T47D (cell line): ENCODE measurements at regions not wholly inside any gene's neighbourhood (a gene's known extent, or its start where the extent isn't known, plus 50 kb on each side); places are given as distances from the start of the nearest gene placed in this dataset.

Experiments
- DNase-seq, 2 experiments: peaks; one replicate each; pipeline versions ENCODE4 v3.0.0 to v3.0.0-alpha.2; 2011 to 2012; ENCODE audit warnings: low read depth in 1 of 2, low spot score in 1 of 2
- JUND ChIP-seq: IDR thresholded peaks from 2 replicates; pipeline ENCODE4 v1.6.1; 2012; ENCODE audit warnings: low read depth
- in situ Hi-C: cut with HindIII; loops from 2 replicates; pipeline ENCODE4 v1.10.0; 2016; ENCODE audit warnings: low sequenced_read_pairs, low pct_unique_long_range_greater_than_20kb

DNA sequence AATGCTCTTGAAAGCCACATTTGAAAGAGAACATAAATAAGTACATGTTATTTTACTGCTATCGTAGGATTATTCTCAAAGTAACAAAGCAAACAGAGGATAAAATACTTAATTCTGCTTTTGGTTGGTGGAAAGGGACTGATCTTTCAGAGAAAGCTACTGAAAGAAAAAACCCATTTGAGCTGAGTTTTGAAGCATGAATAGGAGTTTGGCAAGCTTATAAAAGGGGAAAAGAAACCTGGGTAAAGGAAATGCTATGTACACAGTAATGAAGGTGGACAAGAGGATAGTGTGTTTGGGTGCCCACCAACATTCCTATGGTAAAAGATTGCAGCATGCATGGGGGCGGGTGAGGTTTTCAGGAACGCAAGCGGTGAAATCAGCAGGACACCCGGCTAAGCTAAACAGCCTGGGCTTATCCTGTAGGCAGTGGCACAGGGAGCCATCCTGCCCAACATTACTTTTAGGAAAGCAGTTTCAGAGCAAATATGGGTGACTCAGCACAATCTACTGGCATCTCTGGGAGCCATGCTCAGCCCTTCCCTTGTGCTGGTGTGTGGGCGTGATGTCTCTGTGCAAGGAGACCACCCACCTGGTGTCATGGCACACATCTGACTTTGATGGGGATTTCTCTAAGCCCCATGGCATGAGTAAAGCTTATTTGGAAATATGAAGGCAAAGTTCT, 673.9 kb upstream of the KLF4 start:
- TF ChIP-seq JUND: no peak
- in situ Hi-C loops: no loop called here
- no peak for DNase-seq

- DNase-seq: no peak
- in situ Hi-C loops: no loop called here
- no peak for TF ChIP-seq JUND
Observed at GRCh38 chr9:108162664-108163063, 673.1 kb upstream of the KLF4 start.

DNA sequence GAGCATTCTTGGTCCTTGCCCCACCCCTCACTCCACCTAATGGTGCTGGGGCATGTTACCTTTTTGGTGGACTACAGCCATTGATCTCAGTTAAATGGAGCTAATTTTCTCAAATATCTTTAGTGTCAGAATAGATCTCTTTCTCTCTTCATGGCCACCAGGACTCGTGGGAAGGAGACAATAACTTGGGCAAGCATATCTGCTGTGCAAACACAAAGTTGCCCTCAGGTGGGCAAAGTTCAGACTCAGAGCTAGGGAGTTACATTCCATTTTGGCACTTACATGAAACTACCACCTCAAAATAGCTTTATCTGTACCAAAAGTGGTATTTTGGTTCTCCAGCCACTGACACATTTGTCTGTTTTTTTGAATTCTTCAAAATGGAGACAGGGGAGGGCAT, 671.9 kb upstream of the KLF4 start:
- no peak for TF ChIP-seq JUND
- in situ Hi-C loops: no loop called here
- no peak for DNase-seq

GRCh38 chr9:108160706-108161355, 671.3 kb upstream of the KLF4 start:
- DNase-seq: no peak
- in situ Hi-C loops: no loop called here
- no peak for TF ChIP-seq JUND

DNA sequence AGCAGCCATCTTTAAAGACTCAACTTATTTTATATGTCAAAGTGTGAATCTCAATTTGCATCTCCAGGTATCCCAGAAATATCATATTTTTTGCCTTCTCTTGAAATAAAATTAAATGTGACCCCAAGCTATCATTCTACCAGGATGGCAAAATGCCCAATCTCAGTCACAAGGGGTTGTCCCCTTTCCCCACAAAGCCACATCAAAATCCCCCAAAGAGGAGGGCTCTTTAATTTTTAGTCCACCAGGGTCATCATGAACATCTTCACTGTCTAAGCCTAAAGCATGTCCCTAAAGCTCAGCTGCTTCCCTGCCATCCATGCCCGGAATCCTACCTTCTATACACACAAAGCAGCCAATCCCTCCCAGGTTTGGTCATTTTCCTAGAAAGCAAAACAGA, 670.5 kb upstream of the KLF4 start:
- in situ Hi-C loops: no loop called here
- TF ChIP-seq JUND: no peak
- no peak for DNase-seq

DNA sequence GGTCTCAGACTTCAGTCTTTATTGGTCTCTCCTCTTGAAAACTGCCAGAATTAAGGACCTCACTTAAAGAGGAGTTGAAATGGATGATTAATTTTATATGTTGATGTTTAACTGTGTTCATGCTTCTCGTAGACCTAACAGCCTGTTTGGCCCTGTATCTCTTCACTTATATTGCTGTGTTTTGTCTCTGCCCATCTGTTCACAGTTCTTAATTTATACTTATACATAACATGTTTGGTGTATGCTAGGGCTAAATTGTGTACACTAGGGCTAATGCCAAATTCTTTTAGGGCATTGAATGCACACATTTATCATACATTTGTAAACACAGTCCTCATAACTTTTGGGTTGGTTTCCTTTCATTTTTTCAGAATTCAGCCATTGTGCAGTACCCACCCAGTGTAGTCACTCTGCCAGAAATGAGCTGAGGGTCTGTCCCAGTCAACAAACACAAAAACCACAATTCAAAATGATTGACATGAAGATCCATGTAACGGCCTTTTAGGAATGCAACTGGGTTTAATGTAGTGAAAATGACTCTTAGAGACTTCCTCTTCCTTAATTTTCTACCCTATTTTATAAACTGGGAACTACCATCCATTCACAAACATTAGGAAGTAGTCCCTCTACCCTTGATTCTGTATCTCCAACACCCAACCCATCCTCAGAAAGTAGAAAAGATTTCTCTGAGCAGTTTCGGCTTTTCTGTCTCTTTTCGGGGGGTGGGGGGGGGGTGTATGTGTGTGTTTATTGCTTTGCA, 668.8 kb upstream of the KLF4 start:
- in situ Hi-C loops: no loop called here
- DNase-seq: no peak
- no peak for TF ChIP-seq JUND

DNA sequence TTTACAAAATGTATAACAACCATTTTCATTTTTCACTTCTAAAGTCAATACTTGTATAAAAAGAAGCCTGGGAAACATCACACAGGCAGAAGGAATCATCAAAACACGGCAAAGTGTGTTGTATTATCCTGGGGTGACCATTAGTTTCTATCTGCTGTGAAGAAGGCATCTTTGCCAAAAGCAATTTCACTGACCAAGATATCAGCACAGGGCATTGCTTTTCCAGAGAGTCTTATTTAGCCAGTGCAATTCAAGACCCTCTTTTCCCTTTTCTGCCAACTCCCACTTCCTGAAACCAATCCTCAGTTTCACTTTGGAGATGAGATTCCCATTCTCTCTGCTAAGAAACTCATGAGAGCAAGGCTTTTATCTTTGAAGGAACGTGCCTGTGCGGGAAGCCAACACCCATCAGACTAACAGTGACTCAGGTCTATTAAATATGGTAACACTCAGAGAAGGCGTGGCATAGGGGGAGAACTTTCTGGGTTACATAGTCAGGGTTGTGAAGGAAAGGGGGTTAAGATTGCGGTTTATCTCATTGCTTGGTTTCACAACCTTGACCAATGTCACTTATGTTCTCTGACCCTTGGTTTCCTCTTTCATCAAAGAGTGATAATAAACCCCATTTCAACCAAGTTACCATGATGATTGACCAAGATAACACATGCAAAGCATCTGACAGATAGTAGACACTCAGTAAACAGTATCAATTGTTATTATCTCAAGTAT, 666.9 kb upstream of the KLF4 start:
- in situ Hi-C loops: no loop called here
- no peak for TF ChIP-seq JUND
- DNase-seq: no peak

DNA sequence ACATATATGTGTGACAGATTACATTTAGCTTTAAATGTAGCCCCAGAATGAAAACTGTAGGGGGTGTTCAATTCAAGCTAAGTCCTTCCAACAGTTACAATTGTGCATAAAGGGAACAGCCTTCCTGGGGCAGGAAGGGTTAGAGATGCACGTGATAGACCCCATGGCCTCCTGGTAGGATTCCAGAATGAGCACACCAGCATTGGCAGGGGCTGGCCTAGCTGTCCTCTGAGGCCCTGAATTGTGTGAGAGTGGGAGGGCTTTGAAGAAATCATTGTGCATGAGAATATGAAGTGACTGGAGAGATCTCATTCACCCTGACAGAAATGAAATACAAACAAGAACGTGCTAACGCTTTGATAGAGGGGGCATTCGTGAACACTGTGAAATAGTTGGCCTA, 663.8 kb upstream of the KLF4 start:
- no peak for DNase-seq
- in situ Hi-C loops: no loop called here
- TF ChIP-seq JUND: no peak

DNA sequence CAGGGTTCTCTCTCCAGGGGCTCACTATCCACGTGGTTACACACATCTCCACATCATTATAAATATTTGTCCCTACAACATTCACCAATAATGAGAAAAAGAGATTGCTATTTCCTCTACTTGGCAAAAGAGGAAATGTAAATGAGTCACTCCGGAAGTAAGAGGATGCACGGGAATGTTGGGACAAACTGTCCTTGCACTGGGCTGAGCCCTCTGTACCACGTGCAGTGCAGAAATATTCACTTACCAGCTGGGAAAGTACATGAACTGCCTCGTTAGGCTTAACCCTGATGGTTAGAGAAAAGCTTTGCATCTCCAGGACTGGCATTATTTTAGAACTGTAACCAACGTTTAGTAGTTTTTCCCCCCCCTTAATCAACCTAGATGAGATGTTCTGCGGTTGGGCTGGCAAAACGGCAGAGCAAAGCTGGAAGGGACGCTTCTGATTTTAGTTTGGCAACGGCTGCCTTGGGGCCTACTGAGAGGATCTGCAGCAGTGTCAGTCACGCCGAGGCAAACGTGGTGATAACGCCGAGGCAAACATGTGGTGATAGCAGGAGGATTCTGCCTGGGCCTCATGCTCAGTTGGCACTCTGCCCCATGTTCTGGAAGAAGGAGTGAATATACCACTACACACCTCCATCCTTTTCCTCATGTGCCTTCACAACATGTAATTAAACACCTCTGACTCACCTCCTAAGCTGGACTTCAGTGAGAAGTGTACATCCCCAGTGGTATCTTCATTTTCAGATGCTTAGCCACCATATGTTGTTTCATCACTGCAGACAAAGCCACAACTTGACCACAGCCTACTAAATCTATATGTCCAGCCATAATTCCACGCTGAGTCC, 661.4 kb upstream of the KLF4 start:
- DNase-seq: no peak
- in situ Hi-C loops: no loop called here
- TF ChIP-seq JUND: no peak

DNA sequence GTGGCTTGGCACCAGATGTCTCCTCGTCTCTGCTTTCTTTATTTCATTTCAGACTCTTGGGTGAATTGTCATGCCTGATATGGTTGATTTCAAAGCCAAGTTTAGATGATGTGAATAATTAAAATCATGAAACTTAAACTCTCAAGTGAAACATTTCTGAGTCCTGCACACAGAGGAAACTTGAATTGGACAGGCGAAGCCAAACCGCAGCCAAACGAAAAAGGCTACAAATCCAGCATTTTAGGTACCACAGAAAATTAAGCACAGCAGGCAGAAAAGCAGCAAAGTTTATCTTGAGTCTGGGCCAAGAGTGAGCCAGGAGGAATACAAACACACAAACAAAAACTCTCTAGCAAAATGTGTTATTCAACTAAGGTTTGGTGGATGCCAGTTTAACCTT, 659.8 kb upstream of the KLF4 start:
- in situ Hi-C loops: no loop called here

GRCh38 chr9:108142504-108143201, 653.1 kb upstream of the KLF4 start:
- no peak for TF ChIP-seq JUND
- in situ Hi-C loops: no loop called here
- DNase-seq: no peak

More for the DNA sequence above, 659.8 kb upstream of the KLF4 start:
- TF ChIP-seq JUND: no peak
- DNase-seq: no peak
